Urinary bladder (tissue), 3 donors: ENCODE measurements at regions not wholly inside any gene's neighbourhood (a gene's known extent, or its start where the extent isn't known, plus 50 kb on each side); places are given as distances from the start of the nearest gene placed in this dataset.
"Not testable (repeated sequence)": the region's sequence is repeated elsewhere in the genome, so short reads cannot be mapped to it uniquely, and the experiment has no call there.

Experiments
- DNase-seq: peaks from one replicate; pipeline ENCODE4 v3.0.0-alpha.2; 2015; ENCODE audit errors: extremely low spot score
- H3K27ac ChIP-seq: one replicate; pipeline ENCODE4 v1.5.1; 2013; ENCODE audit warnings: low read depth, mild to moderate bottlenecking, moderate library complexity
- H3K36me3 ChIP-seq: one replicate; pipeline ENCODE4 v1.6.1; 2013; ENCODE audit warnings: mild to moderate bottlenecking, moderate library complexity; ENCODE audit not compliant: insufficient read depth
- H3K4me1 ChIP-seq: one replicate; pipeline ENCODE4 v1.6.1; 2013; ENCODE audit warnings: mild to moderate bottlenecking, moderate library complexity; ENCODE audit not compliant: insufficient read depth
- H3K4me3 ChIP-seq: one replicate; pipeline ENCODE4 v1.5.1; 2013; ENCODE audit warnings: low read depth, low read length
- WGBS: extraction: QIAGEN DNeasy Blood & Tissue Kit; methylation state at CpG from one replicate; pipeline ENCODE4 v1.1.7; 2013; 5-methylcytosine and 5-hydroxymethylcytosine counted together
- donor health status: healthy with polysubstance abuse.
- donor health status: healthy.

- H3K27ac ChIP-seq = no peak overlapping the region
- no peaks in the 10 kb centered on the region for H3K4me1 ChIP-seq
- H3K4me3 ChIP-seq = no peak overlapping the region
- H3K36me3 ChIP-seq = no peaks in the 10 kb centered on the region
- no peak for DNase-seq
- 86% methylated on average over 6 of the region's 6 CpGs for WGBS
These were observed 247.9 kb downstream of the HNRNPD start for GRCh38 chr4:82125787-82126297.

DNA sequence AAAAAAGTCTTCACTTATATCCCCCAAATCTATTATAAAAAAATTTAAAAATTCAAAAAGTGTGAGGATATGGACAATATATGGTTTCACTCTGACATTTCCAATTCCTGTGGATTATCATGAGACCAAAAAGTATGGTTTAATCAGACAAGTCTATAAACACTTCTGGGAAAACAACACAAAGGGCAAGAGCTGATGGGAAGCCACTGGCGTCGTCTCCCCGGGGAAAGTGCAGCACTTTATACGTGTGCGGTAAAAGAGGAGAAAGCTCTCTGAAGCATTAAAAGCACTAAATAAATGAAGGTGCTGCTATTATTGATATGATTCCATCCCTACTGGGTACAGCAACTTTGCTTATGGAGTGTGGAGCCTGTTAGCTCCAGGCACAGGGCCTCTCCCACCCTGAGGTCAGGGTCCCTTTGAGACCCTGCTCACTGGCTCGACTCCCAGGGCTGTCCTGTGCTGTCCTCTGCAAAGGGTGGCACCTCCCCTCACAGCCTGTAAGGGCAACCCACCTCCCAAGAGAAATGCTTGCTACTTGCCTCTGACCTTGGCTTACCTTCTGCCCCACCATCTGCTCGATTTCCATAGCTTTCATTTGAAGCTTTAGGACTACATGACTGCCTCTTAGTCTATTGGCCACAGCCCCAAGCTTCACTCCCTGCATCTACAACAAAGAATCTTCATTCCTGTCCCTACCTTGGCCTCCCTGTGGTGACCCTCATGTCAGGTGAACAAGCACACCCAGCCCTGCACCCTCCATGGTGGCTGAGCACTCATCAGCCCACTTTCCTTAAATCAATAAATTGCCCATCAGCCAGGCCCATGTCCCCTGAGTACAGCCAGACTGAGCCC lies 248.6 kb downstream of the HNRNPD start:
- Histone ChIP-seq H3K27ac (no peak overlapping the region), H3K4me3 (no peak overlapping the region), H3K4me1 (no peaks in the 10 kb centered on the region), H3K36me3 (no peaks in the 10 kb centered on the region)
- DNase-seq = no peak
- WGBS = 69% methylated on average over 7 of the region's 7 CpGs

DNA sequence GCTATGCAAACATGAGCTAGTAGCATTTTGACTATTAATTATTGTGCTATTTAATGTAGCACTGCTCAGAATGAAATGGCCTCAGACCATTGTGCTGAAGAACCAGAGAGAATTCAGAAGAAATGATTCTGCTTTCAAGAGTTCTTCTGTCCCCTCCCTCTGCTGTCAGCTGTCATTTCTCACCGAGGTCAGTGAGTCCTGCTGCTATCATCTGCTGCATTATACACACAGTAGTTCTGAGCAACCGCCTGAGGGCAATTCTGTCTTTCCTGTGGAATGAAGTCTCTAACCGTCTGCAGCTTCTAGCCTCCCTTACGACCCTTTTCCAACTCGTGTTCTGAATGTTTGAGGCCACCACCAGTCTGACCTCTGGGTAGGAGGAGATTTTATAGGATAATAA lies 249.4 kb downstream of the HNRNPD start:
- Histone ChIP-seq H3K4me1 (no peaks in the 10 kb centered on the region), H3K27ac (no peak overlapping the region), H3K4me3 (no peak overlapping the region), H3K36me3 (no peaks in the 10 kb centered on the region)
- no peak for DNase-seq
- WGBS = 41% methylated on average over 5 of the region's 5 CpGs

DNA sequence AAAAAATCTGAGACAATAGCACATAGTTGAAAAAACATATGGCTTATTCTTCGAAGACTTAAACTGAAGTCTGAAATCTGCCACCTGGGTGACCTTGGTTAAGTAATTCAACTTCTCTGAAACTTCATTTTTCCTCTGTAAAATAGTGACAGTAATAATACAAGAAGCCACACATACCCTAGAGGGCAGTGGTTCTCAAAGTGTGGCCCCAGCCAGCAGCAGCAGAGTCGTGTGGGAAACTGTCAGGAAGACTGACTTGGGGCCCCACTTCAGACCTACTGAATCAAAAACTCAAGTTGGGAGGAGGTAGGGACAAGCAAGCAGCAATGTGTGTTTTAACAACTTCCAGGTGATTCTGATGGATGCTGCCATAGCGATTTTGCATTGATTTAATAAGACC lies 249.9 kb downstream of the HNRNPD start:
- DNase-seq = no peak
- H3K4me3 ChIP-seq = no peak overlapping the region
- WGBS = 47% methylated on average over 3 of the region's 3 CpGs
- H3K27ac ChIP-seq = no peak overlapping the region
- H3K36me3 ChIP-seq = no peaks in the 10 kb centered on the region
- no peaks in the 10 kb centered on the region for H3K4me1 ChIP-seq

DNA sequence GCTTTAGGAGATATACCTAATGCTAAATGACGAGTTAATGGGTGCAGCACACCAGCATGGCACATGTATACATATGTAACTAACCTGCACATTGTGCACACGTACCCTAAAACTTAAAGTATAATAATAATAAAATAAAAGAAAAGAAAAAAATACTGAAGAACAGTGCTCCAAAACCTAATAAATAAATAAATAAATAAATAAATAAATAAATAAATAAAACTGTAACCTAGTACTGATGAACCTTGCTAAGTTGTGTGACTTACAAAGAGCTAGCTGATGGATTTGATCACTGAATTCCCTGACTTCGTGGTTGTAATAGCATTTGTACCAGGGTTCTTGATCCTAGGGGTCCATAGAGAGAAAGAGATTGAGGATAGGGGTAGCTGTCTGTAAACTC lies 258.6 kb downstream of the HNRNPD start:
- 88% methylated on average over 2 of the region's 3 CpGs for WGBS

DNA sequence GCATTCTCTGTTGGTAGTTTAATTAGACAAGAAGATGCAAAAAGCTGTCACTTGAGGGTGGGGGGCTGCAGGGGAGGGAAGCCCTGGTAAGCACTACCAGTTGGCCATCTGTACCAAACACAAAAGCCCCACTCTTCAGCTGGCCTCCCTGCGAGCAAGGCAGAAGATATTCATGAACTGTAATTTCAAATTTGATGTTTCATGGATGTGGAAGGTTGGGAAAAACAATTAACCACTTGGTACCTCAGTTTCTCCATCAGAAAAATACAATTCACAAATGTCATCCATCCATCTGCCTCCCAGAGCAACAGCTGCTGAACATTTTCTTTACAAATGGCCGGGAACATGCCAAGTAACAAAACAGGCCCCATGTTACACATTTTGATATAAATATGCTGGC lies 265.3 kb downstream of the HNRNPD start:
- H3K4me1 ChIP-seq = no peaks in the 10 kb centered on the region
- H3K36me3 ChIP-seq = no peaks in the 10 kb centered on the region
- no peak overlapping the region for H3K4me3 ChIP-seq
- DNase-seq = no peak
- 80% methylated on average over 2 of the region's 2 CpGs for WGBS
- H3K27ac ChIP-seq = no peak overlapping the region

More for the DNA sequence above, 258.6 kb downstream of the HNRNPD start:
- not testable (repeated sequence) for DNase-seq, H3K36me3 ChIP-seq, H3K4me1 ChIP-seq, H3K27ac ChIP-seq, H3K4me3 ChIP-seq

DNA sequence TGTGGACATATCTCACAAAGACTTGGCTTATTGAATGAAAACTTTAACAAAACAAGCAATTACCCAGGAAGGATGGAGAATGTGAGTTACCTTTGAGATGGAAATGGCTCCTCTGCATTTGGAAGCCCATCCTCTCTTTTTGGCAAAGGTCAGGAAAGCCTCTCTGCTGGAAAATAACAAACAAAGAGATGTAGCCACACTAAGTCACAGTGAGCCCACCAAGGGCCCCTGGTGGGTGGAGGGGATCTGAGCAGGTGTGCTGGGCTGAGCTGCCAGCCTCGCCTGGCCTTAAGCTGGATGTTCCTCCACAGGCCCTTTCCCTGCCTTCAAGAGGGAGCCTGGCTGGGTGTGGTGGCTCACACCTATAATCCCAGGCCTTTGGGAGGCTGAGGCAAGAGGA lies 269.2 kb downstream of the HNRNPD start:
- WGBS = 78% methylated on average over 1 of the region's 1 CpG
- no peaks in the 10 kb centered on the region for H3K4me1 ChIP-seq
- H3K36me3 ChIP-seq = no peaks in the 10 kb centered on the region
- H3K4me3 ChIP-seq = no peak overlapping the region
- H3K27ac ChIP-seq = no peak overlapping the region
- DNase-seq = no peak

- Histone ChIP-seq H3K27ac (no peak overlapping the region), H3K4me1 (no peaks in the 10 kb centered on the region), H3K4me3 (no peak overlapping the region), H3K36me3 (no peaks in the 10 kb centered on the region)
- DNase-seq = no peak
- WGBS = 49% methylated on average over 6 of the region's 6 CpGs
These were observed 273.7 kb downstream of the HNRNPD start for GRCh38 chr4:82099928-82100579.

DNA sequence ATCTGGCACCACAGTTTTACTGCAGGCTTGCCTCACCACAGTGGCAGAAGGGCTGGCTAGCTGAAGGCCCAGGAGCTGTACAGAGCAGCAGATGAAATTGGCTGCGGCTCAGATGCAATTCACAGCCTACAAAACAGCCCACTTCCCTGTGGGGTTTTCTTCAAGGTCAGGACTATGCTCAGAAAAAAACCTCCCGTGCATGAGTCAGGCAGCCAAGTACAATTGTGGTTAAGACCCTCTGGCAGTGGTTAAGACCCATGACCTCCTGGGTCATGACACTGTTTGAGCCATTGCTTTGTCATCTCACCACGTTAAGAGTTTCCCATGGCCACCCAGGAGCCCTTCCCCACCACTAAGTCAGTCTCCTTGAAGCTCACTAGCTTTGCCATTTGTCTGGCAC lies 276.3 kb downstream of the HNRNPD start:
- Histone ChIP-seq H3K36me3 (no peaks in the 10 kb centered on the region), H3K27ac (no peak overlapping the region), H3K4me3 (no peak overlapping the region), H3K4me1 (no peaks in the 10 kb centered on the region)
- 48% methylated on average over 3 of the region's 3 CpGs for WGBS
- no peak for DNase-seq

DNA sequence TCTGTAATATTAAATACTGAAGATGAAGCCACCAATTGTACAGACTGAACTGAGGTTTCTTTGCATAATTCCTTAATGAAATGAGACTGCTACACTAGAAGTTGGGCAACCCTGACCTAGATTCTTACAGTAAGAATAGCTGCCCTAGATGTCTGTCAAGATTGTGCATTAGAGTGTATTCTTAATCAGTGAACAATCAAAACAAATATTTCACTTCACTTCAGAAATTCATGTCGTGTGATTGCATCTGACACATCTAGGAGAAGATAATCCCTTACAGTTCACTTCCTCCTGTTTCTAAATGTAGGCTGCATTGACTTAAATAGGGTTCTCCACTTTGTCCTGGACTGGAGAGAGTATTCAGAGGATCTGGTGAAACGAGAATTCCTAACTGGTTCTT lies 283.1 kb downstream of the HNRNPD start:
- WGBS = 43% methylated on average over 2 of the region's 2 CpGs
- Histone ChIP-seq H3K4me3 (no peak overlapping the region), H3K27ac (no peak overlapping the region), H3K4me1 (no peaks in the 10 kb centered on the region), H3K36me3 (no peaks in the 10 kb centered on the region)
- DNase-seq = no peak

DNA sequence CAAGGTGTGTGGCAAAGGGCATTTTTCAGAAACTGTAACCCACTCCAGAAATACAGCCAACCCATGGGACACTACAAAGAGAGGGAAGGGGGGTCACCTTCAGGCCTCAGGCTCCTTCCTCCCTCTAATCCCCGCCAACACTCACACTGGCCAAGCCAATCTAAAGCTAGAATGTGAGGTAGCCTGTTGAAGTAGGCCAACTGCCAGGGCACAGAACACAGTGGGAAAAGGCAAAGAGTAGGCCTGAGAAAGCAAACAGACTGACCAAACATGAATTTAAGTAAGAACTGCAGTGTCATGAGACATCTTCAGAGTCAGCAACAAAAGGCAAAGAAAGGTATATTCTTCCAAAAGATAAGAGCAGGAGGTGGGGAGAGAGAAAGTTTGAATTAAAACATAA lies 289.0 kb downstream of the HNRNPD start:
- H3K4me1 ChIP-seq = no peaks in the 10 kb centered on the region
- H3K36me3 ChIP-seq = no peaks in the 10 kb centered on the region
- H3K4me3 ChIP-seq = no peak overlapping the region
- DNase-seq = no peak
- 89% methylated on average over 1 of the region's 1 CpG for WGBS
- H3K27ac ChIP-seq = no peak overlapping the region

- not testable (repeated sequence) for H3K4me1 ChIP-seq, DNase-seq, H3K36me3 ChIP-seq, H3K4me3 ChIP-seq, H3K27ac ChIP-seq
- 91% methylated on average over 28 of the region's 31 CpGs for WGBS
These were observed 296.3 kb downstream of the HNRNPD start for GRCh38 chr4:82077471-82077995.

DNA sequence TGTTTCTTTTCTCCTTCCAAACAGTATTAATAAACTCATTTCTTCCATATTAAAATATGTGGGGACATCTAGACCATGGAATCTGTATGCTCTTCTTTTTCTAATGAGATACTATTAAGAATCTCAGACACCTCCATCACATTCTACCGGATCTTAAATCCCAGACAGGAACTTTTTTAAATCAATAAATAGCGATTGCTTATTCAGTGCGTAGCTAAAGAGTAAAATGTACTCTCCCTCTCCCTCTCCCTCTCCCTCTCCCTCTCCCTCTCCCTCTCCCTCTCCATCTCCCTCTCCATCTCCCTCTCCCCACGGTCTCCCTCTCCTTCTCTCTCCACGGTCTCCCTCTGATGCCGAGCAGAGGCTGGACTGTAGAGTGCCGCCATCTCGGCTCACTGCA lies 297.0 kb downstream of the HNRNPD start:
- no peaks in the 10 kb centered on the region for H3K36me3 ChIP-seq
- H3K4me1 ChIP-seq = no peaks in the 10 kb centered on the region
- H3K4me3 ChIP-seq = no peak overlapping the region
- WGBS = 90% methylated on average over 8 of the region's 8 CpGs
- H3K27ac ChIP-seq = no peak overlapping the region
- no peak for DNase-seq

DNA sequence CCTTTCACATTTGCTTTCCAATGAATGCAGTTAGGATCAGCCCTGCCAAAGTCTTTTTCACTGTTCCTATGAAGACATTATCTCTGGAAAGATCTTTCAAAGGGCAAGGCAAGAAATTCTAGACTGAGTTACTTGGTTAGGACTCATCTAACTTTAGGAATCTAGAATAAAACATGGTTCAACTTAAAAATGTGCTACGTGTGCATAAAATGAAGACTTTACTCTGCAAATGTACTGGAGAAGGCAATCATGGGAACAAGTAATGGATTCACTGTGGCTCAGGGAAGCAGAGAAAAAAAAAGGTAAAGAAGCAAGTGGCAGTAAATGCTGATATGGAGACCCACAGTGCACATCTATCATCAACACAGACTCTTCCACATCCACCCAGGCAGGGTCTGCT lies 297.4 kb downstream of the HNRNPD start:
- 80% methylated on average over 1 of the region's 1 CpG for WGBS
- no peaks in the 10 kb centered on the region for H3K36me3 ChIP-seq

More for the DNA sequence above, 297.4 kb downstream of the HNRNPD start:
- DNase-seq = no peak
- H3K4me1 ChIP-seq = no peaks in the 10 kb centered on the region
- no peak overlapping the region for H3K4me3 ChIP-seq
- no peak overlapping the region for H3K27ac ChIP-seq
